PC-3 (cell line): ENCODE measurements at regions not wholly inside any gene's neighbourhood (a gene's known extent, or its start where the extent isn't known, plus 50 kb on each side); places are given as distances from the start of the nearest gene placed in this dataset.

ENCODE experiments used
- EZH2 ChIP-seq: fragments of 300-600 bp; sonication (generic); IDR thresholded peaks from one replicate; pipeline ENCODE4 v1.6.1; 2017; ENCODE audit warnings: antibody characterized with exemption, mild to moderate bottlenecking, low read length; ENCODE audit not compliant: unreplicated experiment
- TF ChIP-seq, protein P1 (sequence below): fragments of 300-600 bp; sonication (generic); conservative IDR thresholded peaks from 2 replicates; pipeline ENCODE4 v1.5.1; 2017; ENCODE audit warnings: antibody characterized with exemption, low read depth, mild to moderate bottlenecking, low read length

GRCh38 chrX:117610806-117611205, 505.8 kb downstream of the KLHL13 start:
- TF ChIP-seq, protein P1, sequence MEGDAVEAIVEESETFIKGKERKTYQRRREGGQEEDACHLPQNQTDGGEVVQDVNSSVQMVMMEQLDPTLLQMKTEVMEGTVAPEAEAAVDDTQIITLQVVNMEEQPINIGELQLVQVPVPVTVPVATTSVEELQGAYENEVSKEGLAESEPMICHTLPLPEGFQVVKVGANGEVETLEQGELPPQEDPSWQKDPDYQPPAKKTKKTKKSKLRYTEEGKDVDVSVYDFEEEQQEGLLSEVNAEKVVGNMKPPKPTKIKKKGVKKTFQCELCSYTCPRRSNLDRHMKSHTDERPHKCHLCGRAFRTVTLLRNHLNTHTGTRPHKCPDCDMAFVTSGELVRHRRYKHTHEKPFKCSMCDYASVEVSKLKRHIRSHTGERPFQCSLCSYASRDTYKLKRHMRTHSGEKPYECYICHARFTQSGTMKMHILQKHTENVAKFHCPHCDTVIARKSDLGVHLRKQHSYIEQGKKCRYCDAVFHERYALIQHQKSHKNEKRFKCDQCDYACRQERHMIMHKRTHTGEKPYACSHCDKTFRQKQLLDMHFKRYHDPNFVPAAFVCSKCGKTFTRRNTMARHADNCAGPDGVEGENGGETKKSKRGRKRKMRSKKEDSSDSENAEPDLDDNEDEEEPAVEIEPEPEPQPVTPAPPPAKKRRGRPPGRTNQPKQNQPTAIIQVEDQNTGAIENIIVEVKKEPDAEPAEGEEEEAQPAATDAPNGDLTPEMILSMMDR = no peak
- no peak for TF ChIP-seq EZH2
